ENCODE measurements at regions not wholly inside any gene's neighbourhood (a gene's known extent, or its start where the extent isn't known, plus 50 kb on each side); places are given as distances from the start of the nearest gene placed in this dataset.

GRCh38 chr3:135310317-135310716, 515.3 kb downstream of the EPHB1 start:
- H3K9me3 ChIP-seq (ENCODE audit: low read length), result no peaks in the 10 kb centered on the region
- no TSS peak for BruUV-seq (replicated peaks)
- no peak overlapping the region for H2AFZ ChIP-seq (ENCODE audit: low read length)
- H3K4me1 ChIP-seq (ENCODE audit: insufficient read depth, low read length, poor library complexity, severe bottlenecking), result no peaks in the 10 kb centered on the region
- no peaks in the 10 kb centered on the region for H3K79me2 ChIP-seq (ENCODE audit: insufficient read depth, low read depth, low read length)
- TF ChIP-seq EZH2phosphoT487 (IDR thresholded peaks at IDR 0.05; ENCODE audit: borderline replicate concordance, low read depth, low read length), result no peak
- TF ChIP-seq, protein P1, sequence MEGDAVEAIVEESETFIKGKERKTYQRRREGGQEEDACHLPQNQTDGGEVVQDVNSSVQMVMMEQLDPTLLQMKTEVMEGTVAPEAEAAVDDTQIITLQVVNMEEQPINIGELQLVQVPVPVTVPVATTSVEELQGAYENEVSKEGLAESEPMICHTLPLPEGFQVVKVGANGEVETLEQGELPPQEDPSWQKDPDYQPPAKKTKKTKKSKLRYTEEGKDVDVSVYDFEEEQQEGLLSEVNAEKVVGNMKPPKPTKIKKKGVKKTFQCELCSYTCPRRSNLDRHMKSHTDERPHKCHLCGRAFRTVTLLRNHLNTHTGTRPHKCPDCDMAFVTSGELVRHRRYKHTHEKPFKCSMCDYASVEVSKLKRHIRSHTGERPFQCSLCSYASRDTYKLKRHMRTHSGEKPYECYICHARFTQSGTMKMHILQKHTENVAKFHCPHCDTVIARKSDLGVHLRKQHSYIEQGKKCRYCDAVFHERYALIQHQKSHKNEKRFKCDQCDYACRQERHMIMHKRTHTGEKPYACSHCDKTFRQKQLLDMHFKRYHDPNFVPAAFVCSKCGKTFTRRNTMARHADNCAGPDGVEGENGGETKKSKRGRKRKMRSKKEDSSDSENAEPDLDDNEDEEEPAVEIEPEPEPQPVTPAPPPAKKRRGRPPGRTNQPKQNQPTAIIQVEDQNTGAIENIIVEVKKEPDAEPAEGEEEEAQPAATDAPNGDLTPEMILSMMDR (conservative IDR thresholded peaks at IDR 0.05; ENCODE audit: low read length), result no peak
- H3K36me3 ChIP-seq (ENCODE audit: insufficient read depth, low read length), result no peaks in the 10 kb centered on the region
- H3K4me2 ChIP-seq (ENCODE audit: low read length), result no peak overlapping the region
- CTCF ChIA-PET (ENCODE audit: unreplicated experiment), result no interaction called here
- no peaks in the 10 kb centered on the region for H3K9me2 ChIP-seq (ENCODE audit: insufficient read depth, low read length)
- no peaks in the 10 kb centered on the region for H4K20me1 ChIP-seq (ENCODE audit: insufficient read depth, low read length)
- DNase-seq (ENCODE audit: low spot score), result no peak
- no peak overlapping the region for H3K4me3 ChIP-seq (ENCODE audit: low read depth, low read length, poor library complexity, severe bottlenecking)
- POLR2A ChIA-PET, result no interaction called here
- H3K27ac ChIP-seq (ENCODE audit: low read depth, low read length, poor library complexity, severe bottlenecking), result no peak overlapping the region
- intact Hi-C loops (cut with micrococcal nuclease; ENCODE audit: unreplicated experiment), result no loop called here

- Histone ChIP-seq H3K36me3 (ENCODE audit: insufficient read depth, low read length) (no peaks in the 10 kb centered on the region), H2AFZ (ENCODE audit: low read length) (no peak overlapping the region), H3K79me2 (ENCODE audit: insufficient read depth, low read depth, low read length) (no peaks in the 10 kb centered on the region), H3K4me1 (ENCODE audit: insufficient read depth, low read length, poor library complexity, severe bottlenecking) (no peaks in the 10 kb centered on the region), H3K4me3 (ENCODE audit: low read depth, low read length, poor library complexity, severe bottlenecking) (no peak overlapping the region), H3K9me2 (ENCODE audit: insufficient read depth, low read length) (no peaks in the 10 kb centered on the region), H3K27ac (ENCODE audit: low read depth, low read length, poor library complexity, severe bottlenecking) (no peak overlapping the region), H4K20me1 (ENCODE audit: insufficient read depth, low read length) (no peaks in the 10 kb centered on the region), H3K9me3 (ENCODE audit: low read length) (no peaks in the 10 kb centered on the region), H3K4me2 (ENCODE audit: low read length) (no peak overlapping the region)
- intact Hi-C loops (cut with micrococcal nuclease; ENCODE audit: unreplicated experiment), result no loop called here
- ChIA-PET CTCF (ENCODE audit: unreplicated experiment) (no interaction called here), POLR2A (no interaction called here)
- TF ChIP-seq EZH2phosphoT487 (IDR thresholded peaks at IDR 0.05; ENCODE audit: borderline replicate concordance, low read depth, low read length), result no peak
- TF ChIP-seq, protein P1 (conservative IDR thresholded peaks at IDR 0.05; ENCODE audit: low read length), result no peak
- BruUV-seq (replicated peaks), result no TSS peak
- no peak for DNase-seq (ENCODE audit: low spot score)
These were observed 516.6 kb downstream of the EPHB1 start for GRCh38 chr3:135311699-135312098.

DNA sequence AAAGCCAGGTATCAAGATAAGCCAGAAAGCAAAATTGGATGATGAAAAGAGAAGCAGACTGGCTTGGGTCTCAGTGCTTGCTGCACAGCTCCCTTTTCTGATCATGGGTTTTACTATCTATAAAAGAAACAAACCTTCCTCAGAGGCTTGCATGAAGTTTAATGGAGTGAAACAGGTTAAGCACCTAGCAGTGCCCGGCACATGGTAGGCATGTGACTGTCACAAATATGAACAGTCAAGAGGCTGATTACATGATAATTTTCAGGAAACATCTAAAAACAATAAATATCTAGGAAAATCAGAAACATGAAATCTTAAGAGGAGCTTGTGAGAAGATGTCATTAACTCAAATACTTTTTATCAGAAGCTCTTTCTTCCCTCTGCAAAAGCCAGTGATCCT, 519.2 kb downstream of the EPHB1 start:
- H3K27ac ChIP-seq (ENCODE audit: low read depth, low read length, poor library complexity, severe bottlenecking), result no peak overlapping the region
- no peak for TF ChIP-seq EZH2phosphoT487 (IDR thresholded peaks at IDR 0.05; ENCODE audit: borderline replicate concordance, low read depth, low read length)
- TF ChIP-seq, protein P1 (conservative IDR thresholded peaks at IDR 0.05; ENCODE audit: low read length), result no peak
- H3K4me3 ChIP-seq (ENCODE audit: low read depth, low read length, poor library complexity, severe bottlenecking), result no peak overlapping the region
- no peak overlapping the region for H2AFZ ChIP-seq (ENCODE audit: low read length)
- no peaks in the 10 kb centered on the region for H3K4me1 ChIP-seq (ENCODE audit: insufficient read depth, low read length, poor library complexity, severe bottlenecking)
- H3K9me3 ChIP-seq (ENCODE audit: low read length), result no peaks in the 10 kb centered on the region
- CTCF ChIA-PET (ENCODE audit: unreplicated experiment), result no interaction called here
- H3K4me2 ChIP-seq (ENCODE audit: low read length), result no peak overlapping the region
- no peaks in the 10 kb centered on the region for H4K20me1 ChIP-seq (ENCODE audit: insufficient read depth, low read length)
- no peak for DNase-seq (ENCODE audit: low spot score)
- POLR2A ChIA-PET, result no interaction called here
- intact Hi-C loops (cut with micrococcal nuclease; ENCODE audit: unreplicated experiment), result no loop called here
- no peaks in the 10 kb centered on the region for H3K79me2 ChIP-seq (ENCODE audit: insufficient read depth, low read depth, low read length)
- H3K36me3 ChIP-seq (ENCODE audit: insufficient read depth, low read length), result no peaks in the 10 kb centered on the region
- H3K9me2 ChIP-seq (ENCODE audit: insufficient read depth, low read length), result no peaks in the 10 kb centered on the region
- no TSS peak for BruUV-seq (replicated peaks)

Data from OCI-LY7 (cell line).